T-cell (primary cell): ENCODE measurements at regions not wholly inside any gene's neighbourhood (a gene's known extent, or its start where the extent isn't known, plus 50 kb on each side); places are given as distances from the start of the nearest gene placed in this dataset.

Experiments
- ATAC-seq, 4 experiments: fragments of 200-7000 bp in 3 of 4; fragments of 150-1000 bp in 1 of 4; cut with Tn5 transposase; replicated peaks in 1 of 4; 1 replicate in 3 of 4; 2 replicates in 1 of 4; pipeline ENCODE4 v1.10.0; 2021; ENCODE audit warnings: moderate library complexity in 3 of 4, mild to moderate bottlenecking in 2 of 4, moderate number of reproducible peaks in 1 of 4
- CTCF ChIA-PET, 2 donors: fragments of 300-600 bp; sonication (Branson Sonifier 250); formaldehyde crosslinking; loops; one replicate each; lab custom pipeline; 2022; ENCODE audit warnings: antibody characterized with exemption in 2 of 2; lab: Charles Lee
- POLR2A ChIA-PET, 2 donors: fragments of 300-600 bp; sonication (Branson Sonifier 250); formaldehyde crosslinking; loops; one replicate each; lab custom pipeline; 2022; ENCODE audit warnings: antibody characterized with exemption in 2 of 2; lab: Charles Lee
- DNase-seq, 35 experiments: peaks; one replicate each; pipeline versions ENCODE4 v3.0.0 to v3.0.0-alpha.2; 2013 to 2023
- H3K27ac ChIP-seq: one replicate; pipeline ENCODE4 v1.5.1; 2013; ENCODE audit warnings: low read length
- H3K27me3 ChIP-seq, 2 experiments: replicated peaks in 1 of 2; 1 replicate in 1 of 2; 2 replicates in 1 of 2; pipeline versions ENCODE4 v1.6.1 to v1.7.0; 2013; ENCODE audit warnings: low read length in 1 of 2, mixed read lengths in 1 of 2; ENCODE audit not compliant: control insufficient read depth in 2 of 2, insufficient read depth in 2 of 2; ENCODE audit errors: extremely low read depth in 1 of 2
- H3K36me3 ChIP-seq, 2 donors: 1 replicate in 1 of 2; 2 replicates in 1 of 2; pipeline versions ENCODE4 v1.6.1 to v1.7.0; 2013; ENCODE audit warnings: low read length in 1 of 2; ENCODE audit not compliant: control insufficient read depth in 2 of 2, insufficient read depth in 1 of 2; ENCODE audit errors: extremely low read depth in 1 of 2
- H3K4me1 ChIP-seq, 2 experiments: 1 replicate in 1 of 2; 2 replicates in 1 of 2; pipeline versions ENCODE4 v1.6.1 to v1.7.0; 2013; ENCODE audit warnings: low read length in 2 of 2, mixed read lengths in 1 of 2; ENCODE audit not compliant: insufficient read depth in 2 of 2, control insufficient read depth in 1 of 2; ENCODE audit errors: extremely low read depth in 1 of 2
- H3K4me3 ChIP-seq, 2 donors: 1 replicate in 1 of 2; 2 replicates in 1 of 2; pipeline versions ENCODE4 v1.5.1 to v1.7.0; 2013; ENCODE audit warnings: mild to moderate bottlenecking in 2 of 2, low read length in 1 of 2, moderate library complexity in 1 of 2; ENCODE audit not compliant: control insufficient read depth in 1 of 2; ENCODE audit errors: extremely low read depth in 1 of 2
- H3K9me3 ChIP-seq: 2 replicates; pipeline ENCODE4 v1.7.0; 2013
- H3K27ac Mint-ChIP-seq, 2 donors: one replicate each; pipeline ENCODE4 v1.8.0; 2020 to 2021; ENCODE audit warnings: mild to moderate bottlenecking in 2 of 2, mixed read lengths in 2 of 2
- H3K27me3 Mint-ChIP-seq, 2 donors: one replicate each; pipeline ENCODE4 v1.8.0; 2021 to 2022; ENCODE audit warnings: mixed read lengths in 2 of 2
- H3K36me3 Mint-ChIP-seq: one replicate; pipeline ENCODE4 v1.8.0; 2021; ENCODE audit warnings: mixed read lengths
- H3K4me1 Mint-ChIP-seq, 3 donors: one replicate each; pipeline ENCODE4 v1.8.0; 2020 to 2022; ENCODE audit warnings: mixed read lengths in 3 of 3, mild to moderate bottlenecking in 1 of 3
- H3K4me3 Mint-ChIP-seq, 3 donors: one replicate each; pipeline ENCODE4 v1.8.0; 2020 to 2022; ENCODE audit warnings: mild to moderate bottlenecking in 3 of 3, mixed read lengths in 3 of 3, moderate library complexity in 3 of 3
- H3K9me3 Mint-ChIP-seq, 3 donors: one replicate each; pipeline ENCODE4 v1.8.0; 2020 to 2022; ENCODE audit warnings: mixed read lengths in 3 of 3
- WGBS: methylation state at CpG from one replicate; pipeline ENCODE4 v1.1.5; 2013; ENCODE audit warnings: missing lambda C conversion rate; ENCODE audit not compliant: insufficient coverage; 5-methylcytosine and 5-hydroxymethylcytosine counted together

- H3K9me3 ChIP-seq: no peaks in the 10 kb centered on the region
- Mint-ChIP-seq H3K9me3 (peaks cover 0 to 7% (median 0%) of the 10 kb centered on the region in 3 donors), H3K36me3 (no peaks in the 10 kb centered on the region), H3K4me3 (no peak overlapping the region), H3K27ac (no peak overlapping the region), H3K4me1 (no peaks in the 10 kb centered on the region), H3K27me3 (peaks cover 4 to 16% of the 10 kb centered on the region in 2 donors)
- no peak overlapping the region for H3K4me3 ChIP-seq
- WGBS: 65% methylated on average over 3 of the region's 5 CpGs
- DNase-seq (no peak), ATAC-seq (no peak)
- H3K4me1 ChIP-seq: no peaks in the 10 kb centered on the region
- no peak overlapping the region for H3K27ac ChIP-seq
- CTCF ChIA-PET: no interaction called here
- no peaks in the 10 kb centered on the region for H3K36me3 ChIP-seq
- POLR2A ChIA-PET: no interaction called here
- no peaks in the 10 kb centered on the region for H3K27me3 ChIP-seq
These were observed 73.4 kb upstream of the GPR139 start for GRCh38 chr16:20147091-20147490.

DNA sequence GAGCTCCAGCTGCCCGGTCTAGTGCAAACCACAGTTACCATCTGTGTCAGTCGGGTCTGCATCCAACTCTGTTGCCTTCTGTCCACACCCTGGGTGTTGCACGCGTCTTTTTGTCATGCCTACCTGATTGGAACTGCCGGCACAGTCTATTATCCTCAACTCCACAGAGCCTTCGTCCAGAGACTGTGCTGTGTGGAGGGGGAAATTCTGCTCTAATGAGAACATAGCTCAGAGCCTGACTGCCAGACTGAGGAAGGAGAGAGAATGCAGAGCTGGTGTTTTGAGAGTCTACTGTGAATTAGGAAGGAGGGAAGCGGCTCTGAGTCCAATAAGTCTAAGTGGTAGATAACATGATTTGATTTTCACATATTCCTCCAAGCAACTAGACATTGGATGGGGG, 68.3 kb upstream of the GPR139 start:
- peaks cover 0 to 3% (median 3%) of the 10 kb centered on the region in 3 donors for H3K9me3 Mint-ChIP-seq
- ChIA-PET POLR2A (no interaction called here), CTCF (no interaction called here)
- DNase-seq (no peak), ATAC-seq (no peak)
- no peaks in the 10 kb centered on the region for H3K36me3 Mint-ChIP-seq
- Histone ChIP-seq H3K27ac (no peak overlapping the region), H3K27me3 (no peaks in the 10 kb centered on the region), H3K4me3 (no peak overlapping the region), H3K4me1 (no peaks in the 10 kb centered on the region), H3K9me3 (no peaks in the 10 kb centered on the region), H3K36me3 (no peaks in the 10 kb centered on the region)
- no peak overlapping the region for H3K4me3 Mint-ChIP-seq
- peaks cover 2 to 13% of the 10 kb centered on the region in 2 donors for H3K27me3 Mint-ChIP-seq
- 70% methylated on average over 2 of the region's 7 CpGs for WGBS
- H3K27ac Mint-ChIP-seq: no peak overlapping the region
- H3K4me1 Mint-ChIP-seq: no peaks in the 10 kb centered on the region

DNA sequence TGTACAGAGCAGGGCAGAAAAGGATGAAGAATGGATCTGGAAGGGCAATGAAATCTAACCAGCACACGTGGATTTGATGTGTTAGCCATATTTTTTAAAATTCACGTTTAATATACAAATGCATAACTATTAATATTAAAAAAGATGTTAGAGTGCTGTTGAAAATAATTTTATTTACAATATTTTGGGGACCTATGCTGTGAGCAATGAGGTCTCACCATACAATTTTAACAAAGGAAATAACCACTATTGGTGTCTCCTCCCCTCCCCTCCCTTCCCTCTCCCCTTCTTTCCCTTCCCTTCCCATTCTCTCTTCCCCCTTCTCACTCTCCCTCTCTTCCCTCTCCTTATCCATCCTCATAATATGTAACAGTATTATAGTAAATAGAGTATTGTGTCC, 64.2 kb upstream of the GPR139 start:
- no peaks in the 10 kb centered on the region for H3K36me3 Mint-ChIP-seq
- Histone ChIP-seq H3K4me1 (no peaks in the 10 kb centered on the region), H3K9me3 (no peaks in the 10 kb centered on the region), H3K4me3 (no peak overlapping the region), H3K27me3 (no peaks in the 10 kb centered on the region), H3K27ac (no peak overlapping the region), H3K36me3 (no peaks in the 10 kb centered on the region)
- ChIA-PET CTCF (interaction anchor here in 1 of 2 donors (0.6 kb wide), 1 partner anchor 226 kb away, joined by 3 read pairs; no protein-coding TSS in a partner anchor), POLR2A (no interaction called here)
- H3K27ac Mint-ChIP-seq: no peak overlapping the region
- ATAC-seq (no peak), DNase-seq (no peak)
- H3K4me1 Mint-ChIP-seq: no peaks in the 10 kb centered on the region
- H3K4me3 Mint-ChIP-seq: no peak overlapping the region
- H3K9me3 Mint-ChIP-seq: peaks cover 0 to 10% (median 3%) of the 10 kb centered on the region in 3 donors
- WGBS: no CpG with 5 or more reads among the region's 2 CpGs
- peaks cover 3 to 12% of the 10 kb centered on the region in 2 donors for H3K27me3 Mint-ChIP-seq

DNA sequence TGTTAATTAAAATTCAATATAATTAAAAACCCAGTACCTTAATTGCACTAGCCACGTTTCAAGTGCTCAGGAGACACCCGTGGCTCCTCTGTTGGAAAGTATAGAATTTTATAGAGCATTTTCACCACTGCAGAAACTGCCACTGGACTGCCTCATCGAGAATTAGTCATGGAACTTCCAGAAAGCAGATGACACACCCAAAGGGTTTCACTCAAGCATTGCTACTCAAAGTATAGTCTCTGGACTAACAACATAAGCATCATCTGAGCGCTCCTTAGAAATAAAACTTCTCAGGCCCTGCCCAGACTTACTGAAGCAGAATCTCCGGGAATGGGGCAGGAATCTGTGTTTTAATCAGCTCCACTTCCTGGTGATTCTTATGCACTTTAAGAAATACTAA, 63.5 kb upstream of the GPR139 start:
- H3K4me1 Mint-ChIP-seq: no peaks in the 10 kb centered on the region
- no peaks in the 10 kb centered on the region for H3K9me3 ChIP-seq
- no peak overlapping the region for H3K27ac ChIP-seq
- no peak for ATAC-seq
- WGBS: 33% methylated on average over 2 of the region's 5 CpGs
- H3K27ac Mint-ChIP-seq: no peak overlapping the region
- peaks cover 0 to 10% (median 3%) of the 10 kb centered on the region in 3 donors for H3K9me3 Mint-ChIP-seq
- ChIA-PET POLR2A (no interaction called here), CTCF (no interaction called here)
- H3K4me3 Mint-ChIP-seq: no peak overlapping the region
- DNase-seq: no peak
- H3K27me3 Mint-ChIP-seq: peaks cover 3 to 12% of the 10 kb centered on the region in 2 donors
- H3K27me3 ChIP-seq: no peaks in the 10 kb centered on the region
- H3K36me3 Mint-ChIP-seq: no peaks in the 10 kb centered on the region
- H3K4me1 ChIP-seq: no peaks in the 10 kb centered on the region
- no peaks in the 10 kb centered on the region for H3K36me3 ChIP-seq
- no peak overlapping the region for H3K4me3 ChIP-seq

GRCh38 chr16:20136446-20136968, 62.8 kb upstream of the GPR139 start:
- Mint-ChIP-seq H3K9me3 (peaks cover 0 to 13% (median 8%) of the 10 kb centered on the region in 3 donors), H3K27me3 (peaks cover 3 to 12% of the 10 kb centered on the region in 2 donors), H3K4me3 (no peak overlapping the region), H3K4me1 (no peaks in the 10 kb centered on the region), H3K27ac (no peak overlapping the region), H3K36me3 (no peaks in the 10 kb centered on the region)
- H3K4me1 ChIP-seq: no peaks in the 10 kb centered on the region
- DNase-seq: no peak
- no peaks in the 10 kb centered on the region for H3K27me3 ChIP-seq
- no peaks in the 10 kb centered on the region for H3K9me3 ChIP-seq
- no peak overlapping the region for H3K27ac ChIP-seq
- CTCF ChIA-PET: no interaction called here
- no peak for ATAC-seq
- H3K36me3 ChIP-seq: no peaks in the 10 kb centered on the region
- H3K4me3 ChIP-seq: no peak overlapping the region
- whole genome bisulfite sequencing: 63% methylated on average over 1 of the region's 2 CpGs
- POLR2A ChIA-PET: no interaction called here

- DNase-seq (no peak), ATAC-seq (no peak)
- Histone ChIP-seq H3K9me3 (no peaks in the 10 kb centered on the region), H3K27ac (no peak overlapping the region), H3K4me3 (no peak overlapping the region), H3K4me1 (no peaks in the 10 kb centered on the region), H3K36me3 (no peaks in the 10 kb centered on the region), H3K27me3 (no peaks in the 10 kb centered on the region)
- H3K27ac Mint-ChIP-seq: no peak overlapping the region
- CTCF ChIA-PET: no interaction called here
- POLR2A ChIA-PET: no interaction called here
- H3K27me3 Mint-ChIP-seq: peaks cover 3 to 10% of the 10 kb centered on the region in 2 donors
- H3K4me3 Mint-ChIP-seq: no peak overlapping the region
- peaks cover 12 to 29% (median 27%) of the 10 kb centered on the region in 3 donors for H3K9me3 Mint-ChIP-seq
- H3K4me1 Mint-ChIP-seq: no peaks in the 10 kb centered on the region
- H3K36me3 Mint-ChIP-seq: no peaks in the 10 kb centered on the region
These were observed 55.7 kb upstream of the GPR139 start for GRCh38 chr16:20129375-20129774.
